Transverse colon (tissue), 4 donors: ENCODE measurements at regions not wholly inside any gene's neighbourhood (a gene's known extent, or its start where the extent isn't known, plus 50 kb on each side); places are given as distances from the start of the nearest gene placed in this dataset.

Source experiments
- DNase-seq: peaks from one replicate; pipeline ENCODE4 v3.0.0-alpha.2; 2019
- H3K27ac ChIP-seq, 4 donors: fragments of 200-600 bp; sonication (generic); 2 replicates each; pipeline ENCODE4 v1.5.1; 2016 to 2018; ENCODE audit warnings: inconsistent platforms in 4 of 4
- H3K27me3 ChIP-seq: fragments of 200-600 bp; sonication (generic); 2 replicates; pipeline ENCODE4 v1.5.1; 2017; ENCODE audit warnings: inconsistent platforms
- H3K36me3 ChIP-seq, 4 donors: fragments of 200-600 bp; sonication (generic); 2 replicates each; pipeline ENCODE4 v1.5.1; 2017 to 2019; ENCODE audit warnings: inconsistent platforms in 4 of 4
- H3K4me1 ChIP-seq, 4 donors: fragments of 200-600 bp; sonication (generic); 2 replicates each; pipeline ENCODE4 v1.5.1; 2017 to 2020; ENCODE audit warnings: inconsistent platforms in 4 of 4
- H3K4me3 ChIP-seq, 4 donors: fragments of 200-600 bp; sonication (generic); 1 replicate in 1 of 4; 2 replicates in 3 of 4; pipeline versions ENCODE4 v1.5.1 to v1.6.1; 2017 to 2019; ENCODE audit warnings: inconsistent platforms in 4 of 4
- H3K9me3 ChIP-seq, 2 donors: fragments of 200-600 bp; sonication (generic); 2 replicates each; pipeline ENCODE4 v1.5.1; 2017 to 2019; ENCODE audit warnings: inconsistent platforms in 2 of 2
- EP300 ChIP-seq: sonication (generic); formaldehyde crosslinking; IDR thresholded peaks from one replicate; pipeline ENCODE4 v1.6.1; 2017; ENCODE audit warnings: antibody characterized with exemption, low read depth
- POLR2A ChIP-seq: fragments of 450-650 bp; IDR thresholded peaks from one replicate; pipeline ENCODE4 v1.6.1; 2016; ENCODE audit warnings: antibody characterized with exemption, mild to moderate bottlenecking, moderate library complexity
- POLR2AphosphoS5 ChIP-seq, 3 donors: sonication (generic); formaldehyde crosslinking; IDR thresholded peaks; one replicate each; pipeline ENCODE4 v1.6.1; 2016; ENCODE audit warnings: antibody characterized with exemption in 3 of 3
- WGBS, 2 donors: methylation state at CpG; one replicate each; pipeline ENCODE4 v1.1.5; 2018; ENCODE audit warnings: low coverage in 1 of 2; 5-methylcytosine and 5-hydroxymethylcytosine counted together
- in situ Hi-C, 4 donors: fragments of 200-750 bp; cut with MboI; loops; one replicate each; pipeline versions ENCODE4 v1.15.0 to v1.15.1; 2017; ENCODE audit warnings: low sequenced_read_pairs in 3 of 4, low pct_ligation_motif_present in 1 of 4, low pct_unique_long_range_greater_than_20kb in 1 of 4
- intact Hi-C: fragments of 100-400 bp; cut with DNase I; formaldehyde crosslinking; loops from one replicate; pipeline ENCODE4 v1.15.1; 2023; ENCODE audit warnings: low total_unique reads
- TF ChIP-seq, protein P1 (sequence below), 5 experiments: fragments of 200-600 bp in 3 of 5; fragments of 450-650 bp in 2 of 5; sonication (generic) in 3 of 5; IDR thresholded peaks; 1 replicate in 2 of 5; 2 replicates in 3 of 5; pipeline ENCODE4 v1.5.1; 2016 to 2017; ENCODE audit warnings: antibody characterized with exemption in 5 of 5, inconsistent platforms in 3 of 5, mild to moderate bottlenecking in 2 of 5, moderate library complexity in 1 of 5

- Histone ChIP-seq H3K9me3 (no peaks in the 10 kb centered on the region), H3K27me3 (no peaks in the 10 kb centered on the region), H3K36me3 (no peaks in the 10 kb centered on the region), H3K4me3 (no peak overlapping the region), H3K27ac (no peak overlapping the region), H3K4me1 (no peaks in the 10 kb centered on the region)
- TF ChIP-seq, protein P1, sequence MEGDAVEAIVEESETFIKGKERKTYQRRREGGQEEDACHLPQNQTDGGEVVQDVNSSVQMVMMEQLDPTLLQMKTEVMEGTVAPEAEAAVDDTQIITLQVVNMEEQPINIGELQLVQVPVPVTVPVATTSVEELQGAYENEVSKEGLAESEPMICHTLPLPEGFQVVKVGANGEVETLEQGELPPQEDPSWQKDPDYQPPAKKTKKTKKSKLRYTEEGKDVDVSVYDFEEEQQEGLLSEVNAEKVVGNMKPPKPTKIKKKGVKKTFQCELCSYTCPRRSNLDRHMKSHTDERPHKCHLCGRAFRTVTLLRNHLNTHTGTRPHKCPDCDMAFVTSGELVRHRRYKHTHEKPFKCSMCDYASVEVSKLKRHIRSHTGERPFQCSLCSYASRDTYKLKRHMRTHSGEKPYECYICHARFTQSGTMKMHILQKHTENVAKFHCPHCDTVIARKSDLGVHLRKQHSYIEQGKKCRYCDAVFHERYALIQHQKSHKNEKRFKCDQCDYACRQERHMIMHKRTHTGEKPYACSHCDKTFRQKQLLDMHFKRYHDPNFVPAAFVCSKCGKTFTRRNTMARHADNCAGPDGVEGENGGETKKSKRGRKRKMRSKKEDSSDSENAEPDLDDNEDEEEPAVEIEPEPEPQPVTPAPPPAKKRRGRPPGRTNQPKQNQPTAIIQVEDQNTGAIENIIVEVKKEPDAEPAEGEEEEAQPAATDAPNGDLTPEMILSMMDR (IDR thresholded peaks at IDR 0.05), result no peak
- no peak for TF ChIP-seq POLR2A
- no peak for TF ChIP-seq EP300
- TF ChIP-seq POLR2AphosphoS5 (IDR thresholded peaks at IDR 0.05), result no peak
- intact Hi-C loops, result no loop called here
- no peak for DNase-seq
- WGBS, 2 donors, result 74% methylated on average over 1 of the region's 1 CpG; no CpG with 5 or more reads in 1 of the 2 donors
- in situ Hi-C loops, result no loop called here
These were observed 581.4 kb downstream of the KCNA4 start for GRCh38 chr11:29435421-29435820.

DNA sequence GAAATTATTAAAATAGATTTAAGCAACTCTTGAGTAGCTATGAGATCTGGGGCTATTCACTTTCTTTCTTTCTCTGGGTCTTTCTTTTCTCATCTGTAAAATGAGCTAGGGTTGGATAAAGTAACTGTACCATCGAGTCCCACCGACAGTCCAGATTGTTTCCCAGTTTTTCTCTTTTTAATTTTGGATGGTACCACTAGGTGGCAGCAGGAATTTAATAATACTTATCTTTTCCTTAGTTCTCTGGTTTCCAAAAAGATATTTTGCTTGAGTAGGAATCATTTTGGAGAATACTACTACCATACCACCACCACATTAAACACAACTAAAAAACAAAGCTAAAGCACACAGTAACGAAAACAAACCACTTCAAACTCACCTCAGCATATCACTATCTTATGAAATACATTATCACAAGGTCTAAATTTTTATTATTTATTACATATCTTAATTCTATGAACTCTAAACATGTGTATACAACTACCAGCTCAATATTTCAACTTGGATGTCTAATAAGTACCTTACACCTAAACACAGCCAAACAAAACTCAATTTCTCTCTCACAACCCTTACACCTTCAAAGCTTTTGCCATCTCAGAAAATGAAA, 584.0 kb downstream of the KCNA4 start:
- 30 to 33% methylated on average over 3 of the region's 3 CpGs for WGBS, 2 donors
- no peak for DNase-seq
- H3K36me3 ChIP-seq, result no peaks in the 10 kb centered on the region
- no peaks in the 10 kb centered on the region for H3K9me3 ChIP-seq
- TF ChIP-seq, protein P1 (IDR thresholded peaks at IDR 0.05), result peak in 3 of 5 experiments; percentile 23 to 33 (median 31)
- no peak for TF ChIP-seq POLR2A
- in situ Hi-C loops (no loop called here), intact Hi-C loops (loop anchor here (5.0 kb wide), 1 partner anchor 699 kb away; no protein-coding TSS in a partner anchor)
- no peaks in the 10 kb centered on the region for H3K27me3 ChIP-seq
- H3K4me1 ChIP-seq, result no peaks in the 10 kb centered on the region
- no peak overlapping the region for H3K27ac ChIP-seq
- H3K4me3 ChIP-seq, result no peak overlapping the region

DNA sequence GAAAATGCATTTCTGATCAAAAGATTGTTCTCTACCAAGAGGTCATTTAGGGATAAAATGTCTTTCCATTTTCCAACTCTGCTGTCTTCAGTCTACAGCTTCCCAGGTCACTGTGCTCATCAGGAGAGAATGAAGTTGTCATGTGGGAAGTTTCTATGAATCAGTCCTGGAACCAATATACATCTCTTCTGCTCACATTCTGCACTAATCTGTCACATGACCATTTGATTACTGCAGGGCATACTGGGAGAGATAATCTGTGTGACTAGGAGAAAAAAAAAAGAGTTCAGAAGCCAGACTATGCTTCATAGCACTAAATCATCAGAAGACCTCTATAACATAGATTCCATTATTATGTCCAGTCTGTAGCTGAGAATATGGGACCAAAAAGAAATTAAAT, 611.5 kb downstream of the KCNA4 start:
- H3K27me3 ChIP-seq, result no peaks in the 10 kb centered on the region
- intact Hi-C loops, result no loop called here
- H3K4me3 ChIP-seq, result no peak overlapping the region
- no peaks in the 10 kb centered on the region for H3K9me3 ChIP-seq
- no peak overlapping the region for H3K27ac ChIP-seq
- in situ Hi-C loops, result no loop called here
- no peaks in the 10 kb centered on the region for H3K36me3 ChIP-seq
- no peak for DNase-seq
- H3K4me1 ChIP-seq, result no peaks in the 10 kb centered on the region
- no peak for TF ChIP-seq POLR2AphosphoS5 (IDR thresholded peaks at IDR 0.05)
- no peak for TF ChIP-seq POLR2A
- TF ChIP-seq, protein P1 (IDR thresholded peaks at IDR 0.05), result no peak
- no peak for TF ChIP-seq EP300

DNA sequence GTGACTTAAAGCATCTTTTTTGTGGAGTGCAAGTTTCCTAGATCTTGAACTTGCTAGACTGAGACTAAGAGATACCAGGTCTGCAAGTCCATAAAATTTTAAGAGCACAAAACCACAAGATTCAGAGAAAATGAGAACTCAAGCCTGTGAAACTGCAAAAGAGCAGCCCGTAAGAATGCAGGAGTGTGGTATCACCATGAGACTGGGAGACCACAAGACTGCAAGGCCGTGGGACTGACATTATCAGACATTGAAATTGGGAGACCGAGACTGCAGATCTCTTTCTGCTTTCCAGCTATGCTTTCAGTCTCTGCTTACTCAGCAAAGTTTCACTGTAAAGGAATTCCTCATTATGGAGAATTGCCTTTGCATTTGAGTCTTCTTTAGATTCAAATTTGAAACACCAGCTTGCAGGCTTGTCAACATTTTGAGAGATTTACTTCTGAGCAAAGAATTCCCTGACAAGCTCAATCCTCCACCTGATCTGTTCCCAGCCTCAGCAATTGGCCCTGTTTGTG, 621.2 kb downstream of the KCNA4 start:
- in situ Hi-C loops (no loop called here), intact Hi-C loops (no loop called here)
- Histone ChIP-seq H3K9me3 (no peaks in the 10 kb centered on the region), H3K27ac (no peak overlapping the region), H3K27me3 (no peaks in the 10 kb centered on the region), H3K4me1 (no peaks in the 10 kb centered on the region), H3K36me3 (no peaks in the 10 kb centered on the region), H3K4me3 (no peak overlapping the region)
- TF ChIP-seq POLR2AphosphoS5 (IDR thresholded peaks at IDR 0.05), result no peak
- TF ChIP-seq, protein P1 (IDR thresholded peaks at IDR 0.05), result no peak
- TF ChIP-seq POLR2A, result no peak
- TF ChIP-seq EP300, result no peak
- 60 to 72% methylated on average over 3 of the region's 3 CpGs for WGBS, 2 donors
- no peak for DNase-seq
